ENCODE measurements at regions not wholly inside any gene's neighbourhood (a gene's known extent, or its start where the extent isn't known, plus 50 kb on each side); places are given as distances from the start of the nearest gene placed in this dataset.

DNA sequence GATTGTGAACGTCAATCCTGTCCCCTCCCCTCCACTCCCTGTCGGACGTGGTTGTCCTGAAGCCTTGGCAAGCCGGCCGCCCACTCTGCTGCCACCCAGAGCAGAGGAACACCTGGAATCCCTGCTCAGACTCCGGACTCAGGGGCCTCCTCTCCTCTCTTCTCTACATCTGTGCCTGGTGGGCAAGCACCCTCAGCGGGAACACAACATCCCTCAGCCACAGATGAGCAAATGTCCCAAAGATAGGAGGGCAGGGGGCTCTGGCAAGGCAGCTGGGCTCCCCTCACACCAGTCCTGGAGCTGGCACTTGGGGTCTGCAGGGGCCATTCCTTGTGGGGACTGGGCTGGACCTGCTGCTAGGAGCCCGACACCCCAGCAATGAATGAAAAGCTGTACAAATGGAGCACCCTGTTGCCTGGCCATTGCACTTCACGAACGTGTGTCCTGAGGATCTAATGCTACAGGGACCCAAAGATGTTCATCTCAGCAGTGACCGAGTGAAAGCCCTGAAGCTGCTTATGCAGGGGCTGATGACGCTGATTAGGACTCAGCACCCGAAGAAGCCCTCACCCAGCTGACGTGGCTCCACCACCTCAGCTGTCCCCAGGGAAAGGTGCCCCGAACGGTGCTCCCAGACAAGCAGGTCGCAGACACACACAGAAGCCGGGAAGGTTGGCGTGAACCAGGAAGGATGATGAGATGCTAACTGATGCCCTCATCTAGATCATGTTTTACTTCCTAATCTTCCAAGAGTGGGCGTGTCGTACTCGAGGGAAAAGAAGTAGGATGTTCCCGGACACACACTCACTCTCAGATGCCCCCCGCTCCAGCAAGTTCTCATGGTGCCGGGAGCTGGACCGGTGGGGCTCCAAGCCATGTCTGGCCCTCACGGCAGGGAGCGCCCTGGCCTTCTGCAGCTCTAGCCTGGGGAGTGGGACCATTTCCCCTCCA lies 177.0 kb upstream of the PPP1R26 start:
- TF ChIP-seq, protein P1, sequence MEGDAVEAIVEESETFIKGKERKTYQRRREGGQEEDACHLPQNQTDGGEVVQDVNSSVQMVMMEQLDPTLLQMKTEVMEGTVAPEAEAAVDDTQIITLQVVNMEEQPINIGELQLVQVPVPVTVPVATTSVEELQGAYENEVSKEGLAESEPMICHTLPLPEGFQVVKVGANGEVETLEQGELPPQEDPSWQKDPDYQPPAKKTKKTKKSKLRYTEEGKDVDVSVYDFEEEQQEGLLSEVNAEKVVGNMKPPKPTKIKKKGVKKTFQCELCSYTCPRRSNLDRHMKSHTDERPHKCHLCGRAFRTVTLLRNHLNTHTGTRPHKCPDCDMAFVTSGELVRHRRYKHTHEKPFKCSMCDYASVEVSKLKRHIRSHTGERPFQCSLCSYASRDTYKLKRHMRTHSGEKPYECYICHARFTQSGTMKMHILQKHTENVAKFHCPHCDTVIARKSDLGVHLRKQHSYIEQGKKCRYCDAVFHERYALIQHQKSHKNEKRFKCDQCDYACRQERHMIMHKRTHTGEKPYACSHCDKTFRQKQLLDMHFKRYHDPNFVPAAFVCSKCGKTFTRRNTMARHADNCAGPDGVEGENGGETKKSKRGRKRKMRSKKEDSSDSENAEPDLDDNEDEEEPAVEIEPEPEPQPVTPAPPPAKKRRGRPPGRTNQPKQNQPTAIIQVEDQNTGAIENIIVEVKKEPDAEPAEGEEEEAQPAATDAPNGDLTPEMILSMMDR (IDR thresholded peaks at IDR 0.05) = no peak
- no peak for TF ChIP-seq POLR2A (IDR thresholded peaks at IDR 0.05)
